Putamen (tissue), 1 donor: ENCODE measurements at regions not wholly inside any gene's neighbourhood (a gene's known extent, or its start where the extent isn't known, plus 50 kb on each side); places are given as distances from the start of the nearest gene placed in this dataset.
"Not testable (repeated sequence)": the region's sequence is repeated elsewhere in the genome, so short reads cannot be mapped to it uniquely, and the experiment has no call there.

Experiments
- DNase-seq: peaks from one replicate; pipeline ENCODE4 v3.0.0-alpha.2; 2016; ENCODE audit warnings: low spot score

DNA sequence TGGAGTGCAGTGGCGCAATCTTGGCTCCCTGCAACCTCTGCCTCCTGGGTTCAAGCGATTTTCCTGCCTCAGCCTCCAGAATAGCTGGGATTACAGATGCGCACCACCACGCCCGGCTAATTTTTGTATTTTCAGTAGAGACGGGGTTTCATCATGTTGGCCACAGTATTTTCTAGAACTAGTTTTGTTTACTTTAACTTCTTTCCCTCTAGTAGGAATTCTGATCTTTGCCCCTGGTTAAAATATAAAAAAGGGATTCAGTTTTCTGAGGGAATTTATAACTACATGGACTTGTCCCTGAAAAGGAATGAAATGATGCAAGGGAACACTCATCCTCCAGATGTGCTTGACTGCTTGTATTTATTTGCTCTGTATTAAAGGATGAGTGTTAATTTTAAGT, 628.9 kb downstream of the ETNK1 start:
- not testable (repeated sequence) for DNase-seq

GRCh38 chr12:23259558-23259957, 634.6 kb downstream of the ETNK1 start:
- no peak for DNase-seq

DNA sequence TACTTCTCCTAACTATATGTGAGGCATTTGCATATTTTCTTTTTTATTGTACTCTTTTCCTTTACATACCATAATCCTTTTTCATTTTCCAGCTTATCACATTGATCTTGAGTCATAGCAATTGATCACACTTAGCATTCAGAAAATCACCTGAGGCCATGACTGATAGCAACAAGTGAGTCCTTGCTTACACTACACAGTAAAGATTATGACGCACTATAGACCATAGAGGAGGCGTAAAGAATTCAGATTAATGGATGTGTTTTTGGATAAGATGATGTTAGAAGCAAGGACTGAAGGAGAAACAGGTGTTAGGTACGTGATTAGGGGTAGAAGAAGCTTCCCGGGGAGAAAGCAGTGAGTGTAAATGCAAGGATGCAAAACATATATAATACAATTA, 637.7 kb downstream of the ETNK1 start:
- DNase-seq: no peak

DNA sequence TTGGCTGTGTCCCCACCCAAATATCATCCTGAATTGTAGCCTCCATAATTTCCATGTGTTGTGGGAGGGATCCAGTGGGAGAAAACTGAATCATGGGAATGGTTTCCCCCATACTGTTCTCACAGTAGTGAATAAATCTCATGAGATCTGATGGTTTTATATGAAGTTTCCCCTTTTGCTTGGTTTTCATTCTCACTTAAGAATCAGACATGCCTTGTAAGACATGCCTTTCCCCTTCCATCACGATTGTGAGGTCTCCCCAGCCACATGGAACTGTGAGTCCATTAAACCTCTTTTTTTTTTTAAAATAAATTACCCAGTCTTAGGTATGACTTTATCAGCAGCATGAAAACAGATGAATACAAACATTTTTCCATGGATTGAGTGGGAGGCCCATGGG, 652.9 kb downstream of the ETNK1 start:
- DNase-seq: no peak

- no peak for DNase-seq
Measured at GRCh38 chr12:23281295-23281694, 656.3 kb downstream of the ETNK1 start.

DNA sequence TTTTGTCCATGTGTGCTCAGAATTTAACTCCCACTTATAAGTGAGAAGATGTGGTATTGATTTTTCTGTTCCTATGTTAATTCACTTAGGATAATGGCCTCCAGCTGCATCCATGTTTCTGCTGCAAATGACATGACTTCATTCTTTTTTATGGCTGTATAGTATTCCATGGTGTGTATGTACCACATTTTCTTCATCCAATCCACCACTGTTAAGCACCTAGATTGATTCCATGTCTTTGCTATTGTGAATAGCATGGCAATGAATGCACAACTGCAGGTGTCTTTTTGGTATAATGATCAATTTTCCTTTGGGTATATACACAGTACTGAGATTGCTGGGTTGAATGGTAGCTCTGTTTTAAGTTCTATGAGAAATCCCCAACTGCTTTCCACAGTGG, 657.7 kb downstream of the ETNK1 start:
- DNase-seq: no peak

DNA sequence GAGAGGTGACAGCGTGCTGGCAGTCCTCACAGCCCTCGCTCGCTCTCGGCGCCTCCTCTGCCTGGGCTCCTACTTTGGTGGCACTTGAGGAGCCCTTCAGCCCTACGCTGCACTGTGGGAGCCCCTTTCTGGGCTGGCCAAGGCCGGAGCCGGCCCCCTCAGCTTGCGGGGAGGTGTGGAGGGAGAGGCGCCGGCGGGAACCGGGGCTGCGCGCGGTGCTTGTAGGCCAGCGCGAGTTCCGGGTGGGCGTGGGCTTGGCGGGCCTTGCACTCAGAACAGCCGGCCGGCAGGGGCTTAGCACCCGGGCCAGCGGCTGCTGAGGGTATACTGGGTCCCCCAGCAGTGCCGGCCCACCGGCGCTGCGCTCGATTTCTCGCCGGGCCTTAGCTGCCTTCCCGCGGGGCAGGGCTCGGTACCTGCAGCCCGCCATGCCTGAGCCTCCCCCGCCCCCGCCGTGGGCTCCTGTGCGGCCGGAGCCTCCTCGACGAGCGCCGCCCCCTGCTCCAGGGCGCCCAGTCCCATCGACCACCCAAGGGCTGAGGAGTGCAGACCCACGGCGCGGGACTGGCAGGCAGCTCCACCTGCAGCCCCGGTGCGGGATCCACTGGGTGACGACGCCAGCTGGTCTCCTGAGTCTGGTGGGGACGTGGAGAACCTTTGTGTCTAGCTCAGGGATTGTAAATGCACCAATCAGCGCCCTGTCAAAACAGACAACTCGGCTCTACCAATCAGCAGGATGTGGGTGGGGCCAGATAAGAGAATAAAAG, 661.0 kb downstream of the ETNK1 start:
- DNase-seq: not testable (repeated sequence)

DNA sequence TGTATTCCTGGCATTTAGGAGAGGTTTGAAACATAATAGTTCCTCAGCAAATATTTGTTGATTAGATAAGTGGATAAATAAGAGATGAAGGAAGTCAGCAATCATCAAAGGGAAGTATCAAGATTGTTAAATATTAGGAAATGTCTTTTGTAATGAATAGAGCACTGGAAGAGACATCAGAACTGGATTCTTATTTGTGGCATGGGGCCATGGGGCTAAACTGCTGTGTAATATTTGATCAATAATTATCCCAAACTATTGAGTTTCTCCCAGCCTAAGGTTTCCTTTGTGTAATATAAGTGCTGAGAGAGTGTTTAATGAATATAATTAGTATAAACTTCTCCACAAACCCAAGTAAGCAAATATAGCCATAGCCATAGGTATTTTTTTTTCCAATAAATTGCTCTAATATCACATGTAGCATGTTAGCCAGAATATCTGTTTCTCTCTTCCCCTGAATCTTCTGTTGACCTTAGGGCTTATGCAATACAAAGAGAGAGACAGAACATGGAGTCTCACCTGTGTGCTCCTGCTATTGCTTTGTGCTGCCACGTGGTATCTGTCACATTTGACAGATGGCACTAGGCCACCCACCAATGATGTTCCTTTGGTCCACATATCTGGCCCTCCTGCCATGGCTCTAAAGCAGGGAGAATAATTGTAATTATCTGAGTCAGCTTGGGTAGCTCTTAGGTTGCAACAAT, 658.7 kb downstream of the SOX5 start:
- DNase-seq: no peak

- DNase-seq: no peak
Measured at GRCh38 chr12:23303220-23303619, 646.2 kb downstream of the SOX5 start.

GRCh38 chr12:23303821-23304220, 645.6 kb downstream of the SOX5 start:
- no peak for DNase-seq

- DNase-seq: no peak
Measured at GRCh38 chr12:23333938-23334337, 615.5 kb downstream of the SOX5 start.

GRCh38 chr12:23335593-23335992, 613.9 kb downstream of the SOX5 start:
- no peak for DNase-seq

DNA sequence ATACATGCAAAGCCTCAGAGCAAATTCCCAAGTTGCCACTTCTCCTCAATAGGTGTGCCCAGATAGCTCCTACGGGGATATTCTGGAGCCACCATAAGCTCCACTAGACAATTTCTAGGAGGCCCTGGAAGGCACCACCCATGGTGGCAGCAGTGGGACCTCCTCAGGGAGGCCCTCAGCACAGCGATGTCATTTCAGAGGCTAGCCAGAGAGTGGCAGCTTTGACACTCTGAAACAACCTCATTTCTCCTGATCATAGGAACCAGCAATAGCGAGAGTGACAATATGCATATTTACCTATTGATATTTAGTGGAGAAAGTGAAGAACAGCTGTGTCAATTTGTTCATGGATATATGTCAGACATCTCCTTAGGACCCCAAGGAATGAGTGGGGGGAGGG, 612.3 kb downstream of the SOX5 start:
- no peak for DNase-seq

- no peak for DNase-seq
Measured at GRCh38 chr12:23340351-23340750, 609.1 kb downstream of the SOX5 start.

DNA sequence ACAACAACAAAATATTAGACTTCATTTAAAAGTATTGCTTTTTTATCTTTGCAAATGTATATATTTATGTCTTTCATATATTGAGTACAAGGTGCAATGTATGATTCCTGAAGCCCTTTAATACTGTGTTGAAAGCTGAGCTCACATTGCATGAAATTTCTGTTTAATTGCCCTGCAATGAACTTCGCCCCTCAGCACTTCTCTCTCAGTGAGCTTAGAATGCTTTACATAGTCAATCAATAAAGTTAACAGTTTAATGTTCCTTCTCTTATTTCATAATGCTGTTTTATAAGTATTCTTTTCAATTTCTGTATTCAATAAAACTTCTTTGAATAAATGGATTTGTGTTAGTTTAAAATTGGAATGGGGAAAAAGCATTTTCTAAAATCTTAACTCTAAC, 607.1 kb downstream of the SOX5 start:
- no peak for DNase-seq

DNA sequence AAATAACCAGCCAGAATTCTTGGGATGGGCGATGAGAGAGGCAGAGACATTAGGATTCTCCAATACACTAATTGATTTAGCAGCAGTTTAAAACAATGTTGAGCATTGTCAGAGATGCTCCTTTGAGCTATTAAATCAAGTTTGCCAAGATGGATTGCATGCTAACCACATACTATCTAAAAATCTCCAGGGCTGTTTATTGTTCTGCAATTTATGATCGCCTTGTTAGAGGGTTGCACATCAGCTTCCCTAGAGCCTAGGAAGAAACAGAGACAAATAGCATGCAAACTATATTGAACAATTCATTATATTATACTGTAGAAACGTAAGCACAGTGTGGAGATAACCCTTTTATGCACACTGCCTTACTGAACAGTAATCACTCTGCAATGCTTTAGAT, 599.9 kb downstream of the SOX5 start:
- DNase-seq: no peak

- no peak for DNase-seq
Measured at GRCh38 chr12:23350808-23351207, 598.7 kb downstream of the SOX5 start.

DNA sequence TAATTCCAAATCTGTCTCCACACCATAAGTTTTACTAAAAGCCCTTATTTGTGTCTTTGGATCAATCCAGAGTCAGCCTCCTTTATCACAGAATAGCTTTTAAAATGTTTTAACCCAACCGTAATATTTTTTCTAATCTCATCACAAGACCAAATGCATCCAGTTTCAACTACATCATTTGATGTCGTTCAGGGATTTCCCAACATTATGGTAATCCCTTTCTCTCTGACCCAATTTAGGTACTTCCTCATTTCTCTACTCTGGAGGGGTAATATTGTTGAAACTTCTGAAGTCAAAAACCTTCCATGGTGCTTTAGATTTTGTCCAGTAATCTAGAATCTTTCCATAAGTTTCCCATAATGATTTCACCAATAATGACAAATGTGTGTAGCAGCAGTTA, 596.8 kb downstream of the SOX5 start:
- DNase-seq: no peak

DNA sequence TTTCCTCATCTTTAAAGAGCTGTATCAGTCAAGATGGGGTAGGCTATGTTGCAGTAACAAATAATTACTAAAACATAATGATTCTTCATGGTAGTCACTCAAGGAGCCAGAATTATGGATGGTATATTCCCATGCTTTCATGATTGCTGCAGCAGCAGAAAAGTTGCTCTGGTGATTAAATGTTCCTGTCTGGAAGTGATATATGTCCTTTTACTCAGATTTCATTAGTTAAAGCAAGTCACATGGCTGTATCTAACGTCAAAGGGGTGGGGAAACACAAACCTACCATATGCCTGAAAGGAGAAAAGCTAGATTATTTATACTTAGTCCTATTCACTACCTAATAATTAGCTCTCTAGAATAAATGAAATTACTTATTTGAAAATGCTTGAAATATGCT, 594.7 kb downstream of the SOX5 start:
- no peak for DNase-seq

GRCh38 chr12:23356440-23356839, 593.0 kb downstream of the SOX5 start:
- no peak for DNase-seq

GRCh38 chr12:23356927-23357708, 592.4 kb downstream of the SOX5 start:
- DNase-seq: no peak

DNA sequence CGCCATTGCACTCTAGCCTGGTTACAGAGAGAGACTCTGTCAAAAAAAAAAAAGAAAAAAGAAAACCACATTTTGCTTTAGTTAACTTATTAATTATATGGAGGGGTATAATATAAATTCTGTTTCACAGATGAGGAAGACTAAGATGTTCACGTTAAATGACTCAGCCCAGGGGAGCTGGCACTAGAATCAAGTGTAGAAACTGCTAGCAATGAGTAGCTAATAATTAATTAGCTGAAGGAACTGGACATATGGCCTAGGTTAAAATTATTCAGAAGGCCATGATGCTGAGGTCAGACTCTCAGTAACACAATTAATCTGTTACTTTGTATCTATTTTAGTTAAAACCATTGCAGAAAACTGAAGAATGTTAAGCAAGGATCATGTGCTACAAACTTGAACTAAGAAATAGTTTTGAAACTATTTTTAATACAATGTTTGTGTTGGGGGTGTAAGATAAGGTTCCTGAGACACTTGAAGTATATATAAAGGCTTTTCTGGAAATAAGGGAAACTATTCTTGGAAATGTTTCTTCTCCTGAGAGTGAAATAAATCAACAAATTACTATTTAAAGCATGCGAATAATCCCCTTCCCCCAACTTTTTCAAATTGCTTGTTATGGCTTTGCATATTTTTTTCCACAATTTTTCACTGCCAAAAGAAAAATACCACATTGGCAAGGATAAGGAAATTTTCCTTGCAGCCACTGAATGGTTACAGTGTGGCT, 589.3 kb downstream of the SOX5 start:
- no peak for DNase-seq
